GM23338 (cell line): ENCODE measurements at regions not wholly inside any gene's neighbourhood (a gene's known extent, or its start where the extent isn't known, plus 50 kb on each side); places are given as distances from the start of the nearest gene placed in this dataset.

Experiments used
- ATAC-seq: fragments of 200-7000 bp; cut with Tn5 transposase; 3 replicates; pipeline ENCODE4 v1.9.1; 2020
- DNase-seq: peaks from one replicate; pipeline ENCODE4 v3.0.0-alpha.2; 2015; ENCODE audit warnings: low spot score
- H2AFZ ChIP-seq: fragments of 200-600 bp; sonication (generic); 2 replicates; pipeline ENCODE4 v1.8.0; 2016; ENCODE audit warnings: antibody characterized with exemption, mild to moderate bottlenecking, moderate library complexity
- H3F3A ChIP-seq: fragments of 200-600 bp; sonication (generic); replicated peaks from 2 replicates; pipeline ENCODE4 v1.8.0; 2017; ENCODE audit warnings: antibody characterized with exemption, mixed run types, low read depth
- H3K27ac ChIP-seq: fragments of 200-600 bp; sonication (generic); 2 replicates; pipeline ENCODE4 v1.6.1; 2016; ENCODE audit warnings: low read depth
- H3K27me3 ChIP-seq: fragments of 200-600 bp; sonication (generic); 2 replicates; pipeline ENCODE4 v1.8.0; 2016; ENCODE audit warnings: mild to moderate bottlenecking, mixed run types, moderate library complexity; ENCODE audit not compliant: insufficient read depth
- H3K36me3 ChIP-seq: fragments of 200-600 bp; sonication (generic); 2 replicates; pipeline ENCODE4 v1.8.0; 2016; ENCODE audit warnings: mild to moderate bottlenecking; ENCODE audit not compliant: insufficient read depth
- H3K4me1 ChIP-seq: fragments of 200-600 bp; sonication (generic); 2 replicates; pipeline ENCODE4 v1.8.0; 2016; ENCODE audit warnings: mild to moderate bottlenecking, moderate library complexity; ENCODE audit not compliant: insufficient read depth
- H3K4me2 ChIP-seq: fragments of 200-600 bp; sonication (generic); 2 replicates; pipeline ENCODE4 v1.7.1; 2017; ENCODE audit warnings: mixed run types
- H3K4me3 ChIP-seq: fragments of 200-600 bp; sonication (generic); 2 replicates; pipeline ENCODE4 v1.6.1; 2016; ENCODE audit warnings: mixed run types
- H3K79me2 ChIP-seq: fragments of 200-600 bp; sonication (generic); replicated peaks from 2 replicates; pipeline ENCODE4 v1.8.0; 2017; ENCODE audit warnings: mild to moderate bottlenecking; ENCODE audit not compliant: insufficient read depth
- H3K9me2 ChIP-seq: fragments of 200-600 bp; sonication (generic); 2 replicates; pipeline ENCODE4 v1.8.0; 2017; ENCODE audit not compliant: insufficient read depth
- H4K20me1 ChIP-seq: fragments of 200-600 bp; sonication (generic); replicated peaks from 2 replicates; pipeline ENCODE4 v1.8.0; 2017; ENCODE audit warnings: mild to moderate bottlenecking; ENCODE audit not compliant: insufficient read depth
- H3K27ac Mint-ChIP-seq: 2 replicates; pipeline ENCODE4 v1.8.0; 2020; ENCODE audit warnings: inconsistent platforms, mild to moderate bottlenecking, moderate library complexity, mixed read lengths
- H3K27me3 Mint-ChIP-seq: 3 replicates; pipeline ENCODE4 v1.8.0; 2022; ENCODE audit warnings: low read depth, mild to moderate bottlenecking, moderate library complexity, mixed read lengths, inconsistent platforms; ENCODE audit not compliant: insufficient read depth, poor library complexity
- H3K36me3 Mint-ChIP-seq: 3 replicates; pipeline ENCODE4 v1.8.0; 2021; ENCODE audit warnings: low read depth, mild to moderate bottlenecking, inconsistent platforms, moderate library complexity, mixed read lengths
- H3K4me1 Mint-ChIP-seq: 3 replicates; pipeline ENCODE4 v1.8.0; 2020; ENCODE audit warnings: mild to moderate bottlenecking, inconsistent platforms, mixed read lengths
- H3K4me3 Mint-ChIP-seq: 3 replicates; pipeline ENCODE4 v1.8.0; 2021; ENCODE audit warnings: moderate library complexity, mild to moderate bottlenecking, inconsistent platforms, mixed read lengths
- H3K9me3 Mint-ChIP-seq: 3 replicates; pipeline ENCODE4 v1.8.0; 2020; ENCODE audit warnings: moderate library complexity, mild to moderate bottlenecking, inconsistent platforms, mixed read lengths
- EZH2 ChIP-seq: fragments of 200-600 bp; sonication (generic); IDR thresholded peaks from one replicate; pipeline ENCODE4 v1.8.0; 2017; ENCODE audit warnings: antibody characterized with exemption, mild to moderate bottlenecking, low read depth; ENCODE audit not compliant: unreplicated experiment
- EZH2phosphoT487 ChIP-seq: fragments of 200-600 bp; sonication (generic); IDR thresholded peaks from one replicate; pipeline ENCODE4 v1.8.1; 2018; ENCODE audit warnings: antibody characterized with exemption; ENCODE audit not compliant: unreplicated experiment
- NANOG ChIP-seq: IDR thresholded peaks from 2 replicates; pipeline ENCODE4 v1.6.1; 2016; ENCODE audit warnings: antibody characterized with exemption, borderline replicate concordance
- POLR2AphosphoS5 ChIP-seq: IDR thresholded peaks from 2 replicates; pipeline ENCODE4 v1.6.1; 2016; ENCODE audit warnings: antibody characterized with exemption, low read depth
- ZNF331 ChIP-seq: fragments of 250-450 bp; sonication (Bioruptor Pico); IDR thresholded peaks from 2 replicates; pipeline ENCODE4 v1.5.0; 2020; ENCODE audit warnings: low read depth, mild to moderate bottlenecking, moderate library complexity
- TF ChIP-seq, protein P1 (sequence below), 2 experiments: fragments of 200-600 bp in 1 of 2; sonication (generic) in 1 of 2; conservative IDR thresholded peaks; 2 replicates each; pipeline versions ENCODE4 v1.5.1 to v1.6.1; 2016 to 2017; ENCODE audit warnings: antibody characterized with exemption in 2 of 2, low read depth in 2 of 2, mild to moderate bottlenecking in 2 of 2, moderate library complexity in 1 of 2
- TF ChIP-seq, protein P2 (sequence below): fragments of 250-450 bp; sonication (Bioruptor Pico); IDR thresholded peaks from 2 replicates; pipeline ENCODE4 v1.5.0; 2020; ENCODE audit warnings: mild to moderate bottlenecking, moderate library complexity
- TF ChIP-seq, protein P3 (sequence below): IDR thresholded peaks from one replicate; pipeline ENCODE4 v1.6.1; 2018; ENCODE audit warnings: antibody characterized with exemption; ENCODE audit not compliant: unreplicated experiment

DNA sequence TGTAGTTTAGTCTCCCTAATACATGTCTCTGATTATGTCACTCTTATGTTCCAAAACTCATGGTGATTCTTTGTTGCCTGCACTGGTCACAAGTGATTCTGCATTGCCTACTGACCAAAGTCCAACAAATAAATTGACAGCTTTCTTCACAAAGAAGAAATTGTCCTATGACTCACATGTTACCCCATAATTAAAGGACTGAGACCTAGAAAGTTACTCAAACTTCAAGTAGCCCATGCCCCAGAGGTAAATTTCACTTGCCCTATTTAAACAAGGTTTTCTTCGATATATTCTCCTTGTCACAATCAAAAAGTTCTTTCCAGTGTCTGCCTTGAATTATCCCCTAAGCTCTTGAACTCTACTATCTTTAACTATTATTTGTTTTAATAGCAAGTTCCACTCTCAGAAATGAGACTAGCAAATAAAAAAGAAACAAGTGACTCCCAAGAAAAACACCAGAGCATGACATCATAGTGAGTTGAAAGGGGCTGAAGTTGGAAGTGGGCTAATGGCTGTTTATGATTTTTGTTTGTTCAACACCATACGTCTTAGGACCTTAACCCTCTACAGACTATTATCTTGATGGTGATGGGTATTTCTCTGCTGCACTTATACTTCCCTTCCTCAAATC is 94.5 kb upstream of the BLID start:
- TF ChIP-seq, protein P1, sequence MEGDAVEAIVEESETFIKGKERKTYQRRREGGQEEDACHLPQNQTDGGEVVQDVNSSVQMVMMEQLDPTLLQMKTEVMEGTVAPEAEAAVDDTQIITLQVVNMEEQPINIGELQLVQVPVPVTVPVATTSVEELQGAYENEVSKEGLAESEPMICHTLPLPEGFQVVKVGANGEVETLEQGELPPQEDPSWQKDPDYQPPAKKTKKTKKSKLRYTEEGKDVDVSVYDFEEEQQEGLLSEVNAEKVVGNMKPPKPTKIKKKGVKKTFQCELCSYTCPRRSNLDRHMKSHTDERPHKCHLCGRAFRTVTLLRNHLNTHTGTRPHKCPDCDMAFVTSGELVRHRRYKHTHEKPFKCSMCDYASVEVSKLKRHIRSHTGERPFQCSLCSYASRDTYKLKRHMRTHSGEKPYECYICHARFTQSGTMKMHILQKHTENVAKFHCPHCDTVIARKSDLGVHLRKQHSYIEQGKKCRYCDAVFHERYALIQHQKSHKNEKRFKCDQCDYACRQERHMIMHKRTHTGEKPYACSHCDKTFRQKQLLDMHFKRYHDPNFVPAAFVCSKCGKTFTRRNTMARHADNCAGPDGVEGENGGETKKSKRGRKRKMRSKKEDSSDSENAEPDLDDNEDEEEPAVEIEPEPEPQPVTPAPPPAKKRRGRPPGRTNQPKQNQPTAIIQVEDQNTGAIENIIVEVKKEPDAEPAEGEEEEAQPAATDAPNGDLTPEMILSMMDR (conservative IDR thresholded peaks at IDR 0.05; ENCODE audit: low read depth in 2 of 2), result no peak
- no peak for TF ChIP-seq ZNF331
- TF ChIP-seq NANOG, result no peak
- no peak for TF ChIP-seq EZH2
- no peak for TF ChIP-seq POLR2AphosphoS5
- TF ChIP-seq, protein P2, sequence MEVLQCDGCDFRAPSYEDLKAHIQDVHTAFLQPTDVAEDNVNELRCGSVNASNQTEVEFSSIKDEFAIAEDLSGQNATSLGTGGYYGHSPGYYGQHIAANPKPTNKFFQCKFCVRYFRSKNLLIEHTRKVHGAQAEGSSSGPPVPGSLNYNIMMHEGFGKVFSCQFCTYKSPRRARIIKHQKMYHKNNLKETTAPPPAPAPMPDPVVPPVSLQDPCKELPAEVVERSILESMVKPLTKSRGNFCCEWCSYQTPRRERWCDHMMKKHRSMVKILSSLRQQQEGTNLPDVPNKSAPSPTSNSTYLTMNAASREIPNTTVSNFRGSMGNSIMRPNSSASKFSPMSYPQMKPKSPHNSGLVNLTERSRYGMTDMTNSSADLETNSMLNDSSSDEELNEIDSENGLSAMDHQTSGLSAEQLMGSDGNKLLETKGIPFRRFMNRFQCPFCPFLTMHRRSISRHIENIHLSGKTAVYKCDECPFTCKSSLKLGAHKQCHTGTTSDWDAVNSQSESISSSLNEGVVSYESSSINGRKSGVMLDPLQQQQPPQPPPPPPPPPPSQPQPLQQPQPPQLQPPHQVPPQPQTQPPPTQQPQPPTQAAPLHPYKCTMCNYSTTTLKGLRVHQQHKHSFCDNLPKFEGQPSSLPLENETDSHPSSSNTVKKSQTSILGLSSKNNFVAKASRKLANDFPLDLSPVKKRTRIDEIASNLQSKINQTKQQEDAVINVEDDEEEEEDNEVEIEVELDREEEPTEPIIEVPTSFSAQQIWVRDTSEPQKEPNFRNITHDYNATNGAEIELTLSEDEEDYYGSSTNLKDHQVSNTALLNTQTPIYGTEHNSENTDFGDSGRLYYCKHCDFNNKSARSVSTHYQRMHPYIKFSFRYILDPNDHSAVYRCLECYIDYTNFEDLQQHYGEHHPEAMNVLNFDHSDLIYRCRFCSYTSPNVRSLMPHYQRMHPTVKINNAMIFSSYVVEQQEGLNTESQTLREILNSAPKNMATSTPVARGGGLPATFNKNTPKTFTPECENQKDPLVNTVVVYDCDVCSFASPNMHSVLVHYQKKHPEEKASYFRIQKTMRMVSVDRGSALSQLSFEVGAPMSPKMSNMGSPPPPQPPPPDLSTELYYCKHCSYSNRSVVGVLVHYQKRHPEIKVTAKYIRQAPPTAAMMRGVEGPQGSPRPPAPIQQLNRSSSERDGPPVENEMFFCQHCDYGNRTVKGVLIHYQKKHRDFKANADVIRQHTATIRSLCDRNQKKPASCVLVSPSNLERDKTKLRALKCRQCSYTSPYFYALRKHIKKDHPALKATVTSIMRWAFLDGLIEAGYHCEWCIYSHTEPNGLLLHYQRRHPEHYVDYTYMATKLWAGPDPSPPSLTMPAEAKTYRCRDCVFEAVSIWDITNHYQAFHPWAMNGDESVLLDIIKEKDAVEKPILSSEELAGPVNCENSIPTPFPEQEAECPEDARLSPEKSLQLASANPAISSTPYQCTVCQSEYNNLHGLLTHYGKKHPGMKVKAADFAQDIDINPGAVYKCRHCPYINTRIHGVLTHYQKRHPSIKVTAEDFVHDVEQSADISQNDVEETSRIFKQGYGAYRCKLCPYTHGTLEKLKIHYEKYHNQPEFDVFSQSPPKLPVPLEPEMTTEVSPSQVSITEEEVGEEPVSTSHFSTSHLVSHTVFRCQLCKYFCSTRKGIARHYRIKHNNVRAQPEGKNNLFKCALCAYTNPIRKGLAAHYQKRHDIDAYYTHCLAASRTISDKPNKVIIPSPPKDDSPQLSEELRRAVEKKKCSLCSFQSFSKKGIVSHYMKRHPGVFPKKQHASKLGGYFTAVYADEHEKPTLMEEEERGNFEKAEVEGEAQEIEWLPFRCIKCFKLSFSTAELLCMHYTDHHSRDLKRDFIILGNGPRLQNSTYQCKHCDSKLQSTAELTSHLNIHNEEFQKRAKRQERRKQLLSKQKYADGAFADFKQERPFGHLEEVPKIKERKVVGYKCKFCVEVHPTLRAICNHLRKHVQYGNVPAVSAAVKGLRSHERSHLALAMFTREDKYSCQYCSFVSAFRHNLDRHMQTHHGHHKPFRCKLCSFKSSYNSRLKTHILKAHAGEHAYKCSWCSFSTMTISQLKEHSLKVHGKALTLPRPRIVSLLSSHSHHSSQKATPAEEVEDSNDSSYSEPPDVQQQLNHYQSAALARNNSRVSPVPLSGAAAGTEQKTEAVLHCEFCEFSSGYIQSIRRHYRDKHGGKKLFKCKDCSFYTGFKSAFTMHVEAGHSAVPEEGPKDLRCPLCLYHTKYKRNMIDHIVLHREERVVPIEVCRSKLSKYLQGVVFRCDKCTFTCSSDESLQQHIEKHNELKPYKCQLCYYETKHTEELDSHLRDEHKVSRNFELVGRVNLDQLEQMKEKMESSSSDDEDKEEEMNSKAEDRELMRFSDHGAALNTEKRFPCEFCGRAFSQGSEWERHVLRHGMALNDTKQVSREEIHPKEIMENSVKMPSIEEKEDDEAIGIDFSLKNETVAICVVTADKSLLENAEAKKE (CRISPR knock-in tag), result no peak
- TF ChIP-seq, protein P3, sequence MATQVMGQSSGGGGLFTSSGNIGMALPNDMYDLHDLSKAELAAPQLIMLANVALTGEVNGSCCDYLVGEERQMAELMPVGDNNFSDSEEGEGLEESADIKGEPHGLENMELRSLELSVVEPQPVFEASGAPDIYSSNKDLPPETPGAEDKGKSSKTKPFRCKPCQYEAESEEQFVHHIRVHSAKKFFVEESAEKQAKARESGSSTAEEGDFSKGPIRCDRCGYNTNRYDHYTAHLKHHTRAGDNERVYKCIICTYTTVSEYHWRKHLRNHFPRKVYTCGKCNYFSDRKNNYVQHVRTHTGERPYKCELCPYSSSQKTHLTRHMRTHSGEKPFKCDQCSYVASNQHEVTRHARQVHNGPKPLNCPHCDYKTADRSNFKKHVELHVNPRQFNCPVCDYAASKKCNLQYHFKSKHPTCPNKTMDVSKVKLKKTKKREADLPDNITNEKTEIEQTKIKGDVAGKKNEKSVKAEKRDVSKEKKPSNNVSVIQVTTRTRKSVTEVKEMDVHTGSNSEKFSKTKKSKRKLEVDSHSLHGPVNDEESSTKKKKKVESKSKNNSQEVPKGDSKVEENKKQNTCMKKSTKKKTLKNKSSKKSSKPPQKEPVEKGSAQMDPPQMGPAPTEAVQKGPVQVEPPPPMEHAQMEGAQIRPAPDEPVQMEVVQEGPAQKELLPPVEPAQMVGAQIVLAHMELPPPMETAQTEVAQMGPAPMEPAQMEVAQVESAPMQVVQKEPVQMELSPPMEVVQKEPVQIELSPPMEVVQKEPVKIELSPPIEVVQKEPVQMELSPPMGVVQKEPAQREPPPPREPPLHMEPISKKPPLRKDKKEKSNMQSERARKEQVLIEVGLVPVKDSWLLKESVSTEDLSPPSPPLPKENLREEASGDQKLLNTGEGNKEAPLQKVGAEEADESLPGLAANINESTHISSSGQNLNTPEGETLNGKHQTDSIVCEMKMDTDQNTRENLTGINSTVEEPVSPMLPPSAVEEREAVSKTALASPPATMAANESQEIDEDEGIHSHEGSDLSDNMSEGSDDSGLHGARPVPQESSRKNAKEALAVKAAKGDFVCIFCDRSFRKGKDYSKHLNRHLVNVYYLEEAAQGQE, result no peak
- no peak for TF ChIP-seq EZH2phosphoT487
- ATAC-seq (no peak), DNase-seq (no peak)
- Mint-ChIP-seq H3K4me3 (no peak overlapping the region), H3K9me3 (0 out of 3 replicates have a peak, but pooled peaks cover 4% of the 10 kb centered on the region), H3K27ac (no peak overlapping the region), H3K36me3 (no peaks in the 10 kb centered on the region), H3K27me3 (peaks cover 4% of the 10 kb centered on the region), H3K4me1 (peaks cover 10% of the 10 kb centered on the region)
- Histone ChIP-seq H2AFZ (no peak overlapping the region), H3K27me3 (no peaks in the 10 kb centered on the region), H3K27ac (no peak overlapping the region), H3K79me2 (no peaks in the 10 kb centered on the region), H3F3A (no peaks in the 10 kb centered on the region), H3K4me3 (no peak overlapping the region), H3K36me3 (no peaks in the 10 kb centered on the region), H3K9me2 (0 out of 2 replicates have a peak, but pooled peaks cover 5% of the 10 kb centered on the region), H4K20me1 (no peaks in the 10 kb centered on the region), H3K4me2 (no peak overlapping the region), H3K4me1 (peaks cover 5% of the 10 kb centered on the region; the same call in 1 of the 2 replicates)
